NT2/D1 (cell line): ENCODE measurements at regions not wholly inside any gene's neighbourhood (a gene's known extent, or its start where the extent isn't known, plus 50 kb on each side); places are given as distances from the start of the nearest gene placed in this dataset.

Experiments
- DNase-seq: peaks from one replicate; pipeline ENCODE4 v3.0.0-alpha.2; 2011; ENCODE audit warnings: low read depth, low spot score
- H3K27me3 ChIP-seq: 2 replicates; pipeline ENCODE4 v1.6.0; 2011; ENCODE audit warnings: mild to moderate bottlenecking; ENCODE audit not compliant: insufficient read length, insufficient read depth
- H3K36me3 ChIP-seq: 2 replicates; pipeline ENCODE4 v1.6.1; 2011; ENCODE audit warnings: mild to moderate bottlenecking, low read length, mixed read lengths; ENCODE audit not compliant: insufficient read depth, insufficient read length
- H3K4me1 ChIP-seq: 2 replicates; pipeline ENCODE4 v1.5.1; 2011; ENCODE audit not compliant: insufficient read depth, insufficient read length
- H3K4me3 ChIP-seq: 2 replicates; pipeline ENCODE4 v1.5.1; 2011; ENCODE audit warnings: low read depth; ENCODE audit not compliant: insufficient read length
- H3K9ac ChIP-seq: 2 replicates; pipeline ENCODE4 v1.6.0; 2011; ENCODE audit warnings: low read depth; ENCODE audit not compliant: insufficient read length
- H3K9me3 ChIP-seq: 2 replicates; pipeline ENCODE4 v1.5.1; 2011; ENCODE audit warnings: mild to moderate bottlenecking, low read length; ENCODE audit not compliant: insufficient read depth
- SUZ12 ChIP-seq: IDR thresholded peaks from 2 replicates; pipeline ENCODE4 v1.6.1; 2011; ENCODE audit not compliant: insufficient read length, insufficient read depth; ENCODE audit errors: extremely low read depth
- YY1 ChIP-seq: IDR thresholded peaks from 2 replicates; pipeline ENCODE4 v1.6.1; 2011; ENCODE audit not compliant: insufficient read length, insufficient read depth
- ZNF274 ChIP-seq: IDR thresholded peaks from 2 replicates; pipeline ENCODE4 v1.6.1; 2011; ENCODE audit warnings: mild to moderate bottlenecking, low read depth, low read length

GRCh38 chr4:64625438-64625837, 216.2 kb upstream of the TECRL start:
- H3K9me3 ChIP-seq = peaks cover 20% of the 10 kb centered on the region; the same call in 1 of the 2 replicates
- TF ChIP-seq YY1 = no peak
- no peak for TF ChIP-seq SUZ12
- TF ChIP-seq ZNF274 = no peak
- DNase-seq = no peak
- H3K4me3 ChIP-seq = no peak overlapping the region
- H3K36me3 ChIP-seq = no peaks in the 10 kb centered on the region
- H3K4me1 ChIP-seq = no peaks in the 10 kb centered on the region
- no peak overlapping the region for H3K9ac ChIP-seq
- H3K27me3 ChIP-seq = no peaks in the 10 kb centered on the region

GRCh38 chr4:64617800-64618199, 208.6 kb upstream of the TECRL start:
- H3K9me3 ChIP-seq = peaks cover 2% of the 10 kb centered on the region; the same call in 1 of the 2 replicates
- TF ChIP-seq ZNF274 = no peak
- no peak for TF ChIP-seq SUZ12
- no peak for TF ChIP-seq YY1
- DNase-seq = no peak
- H3K4me1 ChIP-seq = no peaks in the 10 kb centered on the region
- no peak overlapping the region for H3K9ac ChIP-seq
- no peaks in the 10 kb centered on the region for H3K36me3 ChIP-seq
- no peaks in the 10 kb centered on the region for H3K27me3 ChIP-seq
- no peak overlapping the region for H3K4me3 ChIP-seq

GRCh38 chr4:64614276-64614675, 205.0 kb upstream of the TECRL start:
- DNase-seq = no peak
- no peaks in the 10 kb centered on the region for H3K9me3 ChIP-seq
- H3K9ac ChIP-seq = no peak overlapping the region
- no peaks in the 10 kb centered on the region for H3K36me3 ChIP-seq
- TF ChIP-seq SUZ12 = no peak
- TF ChIP-seq YY1 = no peak
- TF ChIP-seq ZNF274 = no peak
- H3K4me3 ChIP-seq = no peak overlapping the region
- no peaks in the 10 kb centered on the region for H3K4me1 ChIP-seq
- no peaks in the 10 kb centered on the region for H3K27me3 ChIP-seq

GRCh38 chr4:64613046-64613445, 203.8 kb upstream of the TECRL start:
- Histone ChIP-seq H3K36me3 (no peaks in the 10 kb centered on the region), H3K4me3 (no peak overlapping the region), H3K9ac (no peak overlapping the region), H3K27me3 (no peaks in the 10 kb centered on the region), H3K4me1 (no peaks in the 10 kb centered on the region), H3K9me3 (no peaks in the 10 kb centered on the region)
- TF ChIP-seq SUZ12 (no peak), ZNF274 (no peak), YY1 (no peak)
- no peak for DNase-seq

- DNase-seq = no peak
Observed at GRCh38 chr4:64598066-64598465, 188.8 kb upstream of the TECRL start.

GRCh38 chr4:64594723-64595122, 185.5 kb upstream of the TECRL start:
- no peaks in the 10 kb centered on the region for H3K4me1 ChIP-seq
- TF ChIP-seq SUZ12 (no peak), ZNF274 (no peak), YY1 (no peak)
- H3K9me3 ChIP-seq = no peaks in the 10 kb centered on the region
- no peaks in the 10 kb centered on the region for H3K27me3 ChIP-seq
- no peak overlapping the region for H3K9ac ChIP-seq
- DNase-seq = no peak
- H3K36me3 ChIP-seq = no peaks in the 10 kb centered on the region
- H3K4me3 ChIP-seq = no peak overlapping the region

More at GRCh38 chr4:64598066-64598465, 188.8 kb upstream of the TECRL start:
- H3K4me1 ChIP-seq = no peaks in the 10 kb centered on the region
- no peak overlapping the region for H3K4me3 ChIP-seq
- H3K36me3 ChIP-seq = no peaks in the 10 kb centered on the region
- no peaks in the 10 kb centered on the region for H3K27me3 ChIP-seq
- H3K9ac ChIP-seq = no peak overlapping the region
- no peaks in the 10 kb centered on the region for H3K9me3 ChIP-seq
- no peak for TF ChIP-seq ZNF274
- no peak for TF ChIP-seq SUZ12
- TF ChIP-seq YY1 = no peak

GRCh38 chr4:64588507-64588906, 179.3 kb upstream of the TECRL start:
- Histone ChIP-seq H3K9me3 (no peaks in the 10 kb centered on the region), H3K4me3 (no peak overlapping the region)
- TF ChIP-seq ZNF274 (no peak), YY1 (no peak), SUZ12 (no peak)

More at GRCh38 chr4:64588507-64588906, 179.3 kb upstream of the TECRL start:
- Histone ChIP-seq H3K36me3 (no peaks in the 10 kb centered on the region), H3K4me1 (no peaks in the 10 kb centered on the region), H3K27me3 (no peaks in the 10 kb centered on the region), H3K9ac (no peak overlapping the region)
- no peak for DNase-seq
